Activated CD4-positive, alpha-beta T cell treated with anti-CD3 and anti-CD28 coated beads, Interleukin-10, Interleukin-2, amounts not matched to agents 100 ng/mL and 50 ng/mL, durations not matched to agents 16 hours and 8 hours (primary cell): ENCODE measurements at regions not wholly inside any gene's neighbourhood (a gene's known extent, or its start where the extent isn't known, plus 50 kb on each side); places are given as distances from the start of the nearest gene placed in this dataset.
"Not testable (repeated sequence)": the region's sequence is repeated elsewhere in the genome, so short reads cannot be mapped to it uniquely, and the experiment has no call there.

Experiments used
- DNase-seq: peaks from one replicate; pipeline ENCODE4 v3.0.0-alpha.2; 2020

DNA sequence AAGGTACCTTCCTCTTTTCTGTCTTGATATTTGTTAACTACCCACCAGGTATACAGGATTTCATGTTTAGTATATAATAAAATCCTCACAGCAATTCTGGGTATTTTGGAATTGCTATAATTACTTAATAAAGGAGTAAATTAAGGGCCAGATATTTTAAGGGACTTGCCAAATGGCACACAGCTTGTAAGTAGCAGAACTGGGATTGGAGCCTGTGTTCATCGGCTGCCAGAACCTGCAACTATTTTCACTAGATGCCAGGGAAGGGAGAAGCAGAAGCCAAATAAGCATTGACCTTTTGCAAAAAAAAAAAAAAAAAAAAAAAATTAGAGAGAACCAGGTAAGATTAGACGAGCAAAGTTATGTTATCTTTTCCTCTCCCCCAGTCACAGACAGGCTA, 683.3 kb upstream of the CADM2 start:
- DNase-seq = no peak

DNA sequence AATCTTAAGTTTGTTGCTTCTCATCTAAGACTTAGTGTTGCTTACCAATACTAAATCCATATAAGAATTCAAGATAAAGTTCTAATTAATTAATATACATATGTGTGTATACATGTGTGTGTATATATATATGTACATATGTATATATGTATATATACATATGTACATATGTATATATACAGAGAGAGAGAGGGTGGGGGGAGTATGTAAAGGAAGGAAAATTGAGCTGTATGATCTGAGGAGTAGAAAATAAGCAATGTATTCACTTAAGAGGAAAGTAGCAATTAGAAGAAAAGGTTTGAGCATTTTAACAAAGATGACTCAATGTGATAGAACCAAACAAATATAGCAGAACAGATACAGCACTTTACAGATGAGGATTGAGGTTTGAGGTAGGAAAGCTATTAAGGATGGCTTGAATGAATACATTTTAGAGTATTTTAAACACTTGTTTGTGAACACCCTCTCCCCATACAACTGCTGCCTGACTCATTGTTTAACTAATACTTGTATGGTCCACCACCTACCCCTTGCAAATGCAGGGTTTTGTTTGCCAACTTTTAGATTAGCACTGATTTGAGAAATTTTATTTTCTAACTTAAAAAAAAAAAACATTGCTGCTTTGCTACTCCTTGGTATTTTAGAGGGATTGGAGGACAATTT, 681.1 kb upstream of the CADM2 start:
- DNase-seq = no peak

DNA sequence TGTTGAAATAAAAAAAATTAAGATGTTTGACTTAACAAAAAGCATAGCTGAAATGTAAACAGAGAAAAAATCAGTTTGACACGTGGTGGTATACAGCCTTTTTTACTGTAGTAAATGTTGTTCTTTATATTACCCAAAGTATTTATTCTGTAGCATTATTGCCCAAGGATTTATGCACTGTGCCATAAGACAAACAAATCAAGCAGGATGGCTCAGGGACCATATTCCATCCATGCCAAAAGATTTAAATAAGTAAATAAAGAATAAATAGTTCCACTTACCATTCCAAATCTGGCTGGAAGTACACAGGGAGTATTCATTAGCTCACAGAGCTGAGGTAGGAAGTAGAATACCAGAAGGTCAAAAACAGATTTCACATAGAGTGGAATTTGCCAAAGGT, 666.7 kb upstream of the CADM2 start:
- no peak for DNase-seq

DNA sequence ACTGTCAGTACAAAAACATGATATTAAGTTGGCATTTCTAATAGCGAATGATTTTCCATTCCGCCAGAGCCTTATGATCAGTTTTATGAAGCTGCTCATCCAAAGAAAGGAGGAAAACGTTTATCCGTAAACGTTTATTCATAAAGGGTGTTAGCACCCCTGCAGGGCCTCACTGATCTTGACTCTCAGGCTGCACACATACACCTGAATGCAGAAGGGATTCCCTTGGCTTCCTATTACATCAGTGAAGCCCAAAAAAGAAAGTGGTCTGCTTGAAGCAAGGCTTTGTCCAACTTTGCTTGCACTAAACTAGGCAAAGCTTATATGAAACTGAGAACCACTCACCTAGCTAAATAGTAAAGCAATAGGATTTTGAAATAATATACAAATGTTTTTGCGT, 659.5 kb upstream of the CADM2 start:
- no peak for DNase-seq

- no peak for DNase-seq
Measured at GRCh38 chr3:84304214-84304613, 654.6 kb upstream of the CADM2 start.

GRCh38 chr3:84307339-84307738, 651.5 kb upstream of the CADM2 start:
- no peak for DNase-seq

DNA sequence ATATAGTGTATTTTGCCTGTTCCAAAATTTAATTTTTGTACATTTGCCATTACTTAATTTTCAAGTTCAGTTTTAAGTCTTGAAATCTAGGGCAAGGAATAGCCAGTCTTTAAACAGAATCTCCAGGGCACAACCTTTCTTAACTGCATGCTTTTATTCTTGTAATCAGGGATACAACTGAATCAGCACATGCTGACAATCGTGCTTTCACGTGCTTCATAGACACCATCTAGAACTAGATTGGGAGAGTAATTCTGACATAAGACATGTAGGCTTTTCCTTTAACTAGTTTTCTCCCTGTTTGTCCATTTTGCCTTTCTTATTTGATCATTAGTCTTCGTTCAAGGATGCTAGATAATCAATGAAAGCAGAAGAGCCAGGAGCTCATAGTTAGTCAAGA, 650.4 kb upstream of the CADM2 start:
- no peak for DNase-seq

GRCh38 chr3:84318273-84318809, 640.4 kb upstream of the CADM2 start:
- no peak for DNase-seq

DNA sequence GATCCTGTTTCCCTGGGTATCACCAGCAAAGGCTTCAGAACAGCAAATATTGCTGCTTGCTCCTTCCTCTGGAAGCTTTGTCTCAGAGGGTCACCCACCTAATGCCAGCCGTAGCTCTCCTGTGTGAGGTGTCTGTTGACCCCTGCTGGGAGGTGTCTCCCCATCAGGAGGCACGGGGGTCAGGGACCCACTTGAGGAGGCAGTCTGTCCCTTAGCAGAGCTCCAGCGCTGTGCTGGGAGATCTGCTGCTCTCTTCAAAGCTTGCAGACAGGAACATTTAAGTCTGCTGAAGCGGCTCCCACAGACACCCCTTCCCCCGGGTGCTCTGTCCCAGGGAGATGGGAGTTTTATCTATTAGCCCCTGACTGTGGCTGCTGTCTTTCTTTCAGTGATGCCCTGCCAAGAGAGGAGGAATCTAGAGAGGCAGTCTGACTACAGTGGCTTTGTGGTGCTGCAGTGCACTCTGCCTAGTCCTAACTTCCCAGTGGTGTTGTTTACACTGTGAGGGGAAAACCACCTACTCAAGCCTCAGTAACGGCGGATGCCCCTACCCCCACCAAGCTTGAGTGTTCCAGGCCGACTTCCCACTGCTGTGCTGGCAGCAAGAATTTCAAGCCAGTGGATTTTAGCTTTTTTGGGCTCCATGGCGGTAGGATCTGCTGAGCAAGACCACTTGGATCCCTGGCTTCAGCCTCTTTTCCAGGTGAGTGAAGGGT, 593.1 kb upstream of the CADM2 start:
- DNase-seq = not testable (repeated sequence)
